Stimulated activated naive CD8-positive, alpha-beta T cell treated with anti-CD3 and anti-CD28 coated beads, Interleukin-15, Interleukin-2, amounts not matched to agents 100 U/mL and 50 U/mL, for 24 hours (primary cell): ENCODE measurements at regions not wholly inside any gene's neighbourhood (a gene's known extent, or its start where the extent isn't known, plus 50 kb on each side); places are given as distances from the start of the nearest gene placed in this dataset.
"Not testable (repeated sequence)": the region's sequence is repeated elsewhere in the genome, so short reads cannot be mapped to it uniquely, and the experiment has no call there.

ENCODE experiments used
- ATAC-seq: fragments of 150-1000 bp; cut with Tn5 transposase; one replicate; pipeline ENCODE4 v1.10.0; 2021
- DNase-seq: peaks from one replicate; pipeline ENCODE4 v3.0.0; 2021

GRCh38 chr13:112145551-112146360 is 78.8 kb downstream of the SOX1 start:
- no peak for DNase-seq
- ATAC-seq, result no peak

DNA sequence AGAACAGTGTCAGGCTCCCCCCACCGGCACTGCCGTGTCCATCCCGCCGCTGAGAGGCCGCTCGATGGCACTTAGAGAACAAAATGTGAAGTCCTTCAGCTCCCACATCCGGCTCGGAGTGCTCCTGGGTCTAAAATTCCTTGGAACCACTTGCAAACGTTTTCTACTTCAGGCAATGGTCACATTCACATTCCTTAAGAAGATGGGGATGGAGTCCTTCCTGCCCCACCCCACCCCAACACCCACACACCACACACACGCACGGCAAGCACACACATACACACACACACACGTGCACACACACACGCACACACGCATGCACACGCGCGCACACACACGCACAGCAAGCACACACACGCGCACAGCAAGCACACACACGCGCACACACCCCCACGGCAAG is 83.4 kb downstream of the SOX1 start:
- ATAC-seq (no peak), DNase-seq (no peak)

GRCh38 chr13:112152846-112153245 is 85.9 kb downstream of the SOX1 start:
- no peak for DNase-seq
- no peak for ATAC-seq

DNA sequence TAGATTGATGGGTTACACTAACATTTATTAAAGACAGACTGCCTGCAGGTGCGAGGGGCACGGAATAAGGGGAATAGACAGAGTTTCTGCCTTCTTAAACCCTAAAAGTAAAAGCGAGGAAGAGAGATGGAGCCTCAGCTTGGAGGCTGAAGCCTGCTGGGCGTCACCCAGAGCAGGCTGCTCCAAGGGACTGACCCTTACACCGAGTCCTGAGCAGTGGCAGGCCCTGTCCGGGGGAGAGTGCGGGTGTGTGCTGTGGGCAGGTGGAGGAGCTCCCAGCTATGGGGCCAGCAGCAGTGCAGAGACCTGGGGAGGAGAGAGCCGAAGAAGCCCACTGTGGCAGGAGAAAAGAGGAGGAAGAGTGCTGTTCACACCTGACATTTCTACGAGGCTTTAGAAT is 86.4 kb downstream of the SOX1 start:
- DNase-seq (no peak), ATAC-seq (no peak)

GRCh38 chr13:112153846-112154245 is 86.9 kb downstream of the SOX1 start:
- no peak for DNase-seq
- no peak for ATAC-seq

- ATAC-seq (no peak), DNase-seq (no peak)
Measured at GRCh38 chr13:112154301-112155060, 87.5 kb downstream of the SOX1 start.

GRCh38 chr13:112158961-112159360 is 92.0 kb downstream of the SOX1 start:
- ATAC-seq (no peak), DNase-seq (no peak)

DNA sequence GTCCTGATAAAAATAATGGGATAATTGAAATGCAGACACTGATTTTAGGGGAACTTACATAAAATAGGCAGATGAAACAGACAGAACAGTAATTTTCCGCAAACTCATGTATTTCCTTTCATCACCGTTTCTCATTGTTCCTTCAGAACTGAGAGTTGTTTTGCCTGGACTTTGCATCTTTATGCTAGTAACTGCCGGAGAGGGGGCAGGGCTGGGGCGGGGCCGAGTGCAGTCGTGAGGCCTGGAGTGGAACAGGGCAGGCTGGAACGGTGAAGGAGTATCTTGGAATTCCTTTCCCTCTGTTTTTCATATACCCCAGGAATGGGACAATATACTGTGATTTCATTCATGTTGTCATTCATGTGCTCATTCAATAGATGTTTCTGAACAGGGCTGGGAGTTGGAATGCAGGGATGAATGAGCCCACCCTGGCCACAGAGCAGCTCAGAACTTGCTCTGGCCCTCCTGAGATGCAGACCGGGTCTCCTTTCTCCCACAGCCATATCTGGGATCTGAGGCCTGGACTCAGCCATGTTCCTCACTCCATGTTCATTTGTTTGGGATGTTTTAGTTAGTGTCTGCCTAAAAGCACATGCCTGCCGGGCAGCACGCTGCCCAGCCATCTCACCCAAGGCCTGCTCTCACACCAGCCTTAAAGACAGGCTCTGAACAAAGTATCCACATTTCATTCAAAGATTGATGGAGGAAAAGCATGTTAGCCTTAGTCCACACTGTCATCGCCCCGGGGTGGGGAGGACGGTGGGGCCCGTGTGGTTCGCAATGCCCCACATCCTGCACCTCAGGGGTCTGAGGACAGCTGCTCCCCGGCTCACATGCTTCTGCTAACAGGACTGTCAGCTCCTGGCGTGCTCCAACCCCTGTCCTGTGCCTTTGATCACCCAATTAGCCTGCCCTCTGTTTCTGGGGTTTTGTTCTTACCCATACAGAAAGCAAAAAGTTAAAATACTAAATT is 92.9 kb downstream of the SOX1 start:
- DNase-seq, result no peak
- ATAC-seq, result no peak

DNA sequence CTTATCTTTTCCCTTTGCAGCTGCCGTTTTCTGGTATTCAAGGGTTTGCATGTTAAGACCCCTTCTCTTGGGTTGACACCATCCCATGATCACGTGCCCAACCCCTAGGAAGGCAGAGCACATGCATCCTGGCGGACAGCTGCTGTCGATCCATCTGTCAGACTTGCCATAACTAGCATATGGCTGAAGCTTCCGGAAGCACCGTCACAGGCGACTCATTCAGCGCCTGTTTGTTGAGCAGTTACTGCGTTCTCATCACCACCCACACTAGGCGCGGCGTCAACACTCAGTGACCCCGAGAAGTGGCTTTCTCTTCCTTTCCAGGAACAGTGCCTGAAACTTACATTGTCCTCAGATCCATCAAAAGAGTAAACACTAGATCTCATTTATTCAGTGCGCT is 93.6 kb downstream of the SOX1 start:
- ATAC-seq (no peak), DNase-seq (no peak)

- DNase-seq (no peak), ATAC-seq (no peak)
Measured at GRCh38 chr13:112161521-112162301, 94.8 kb downstream of the SOX1 start.

- DNase-seq, ATAC-seq: not testable (repeated sequence)
Measured at GRCh38 chr13:112163691-112164660, 97.0 kb downstream of the SOX1 start.

DNA sequence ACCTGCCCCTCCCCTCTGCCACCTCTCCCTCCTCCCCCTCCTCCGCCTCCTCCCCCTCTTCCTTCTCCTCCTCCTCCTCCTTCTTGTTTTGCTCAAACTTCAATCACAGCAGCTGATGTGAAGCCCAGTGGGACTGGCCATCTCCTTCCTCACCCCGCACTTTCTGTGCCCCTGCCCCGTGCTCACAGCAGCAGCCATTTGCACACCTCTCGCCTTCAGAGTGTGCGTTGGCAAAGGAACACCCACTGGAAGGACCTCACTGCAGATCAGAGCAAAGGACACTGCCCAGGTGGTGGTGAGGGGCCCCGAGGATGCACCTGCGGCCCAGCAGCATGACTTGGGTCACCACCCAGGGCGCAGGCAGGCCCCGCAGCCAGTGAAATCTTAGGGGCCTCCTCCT is 98.8 kb downstream of the SOX1 start:
- no peak for DNase-seq

DNA sequence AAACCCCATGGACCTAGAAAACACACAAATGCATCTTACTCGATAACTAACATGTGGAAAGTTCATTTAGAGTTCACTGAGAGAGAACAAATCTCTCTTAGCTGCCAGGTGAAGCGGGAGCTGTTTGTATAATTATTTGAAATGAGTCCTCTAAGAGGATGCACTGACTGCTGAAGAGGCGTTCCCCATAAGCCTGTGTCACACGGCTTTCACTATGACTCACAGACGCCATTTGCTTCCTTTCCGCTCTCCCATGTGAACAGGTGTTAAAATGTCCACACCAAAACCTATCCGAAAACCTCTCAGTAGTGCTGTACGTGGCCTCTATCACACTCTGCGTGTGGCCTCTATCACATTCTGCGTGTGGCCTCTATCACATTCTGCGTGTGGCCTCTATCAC is 101.8 kb downstream of the SOX1 start:
- no peak for DNase-seq

More for the DNA sequence above, 98.8 kb downstream of the SOX1 start:
- no peak for ATAC-seq

DNA sequence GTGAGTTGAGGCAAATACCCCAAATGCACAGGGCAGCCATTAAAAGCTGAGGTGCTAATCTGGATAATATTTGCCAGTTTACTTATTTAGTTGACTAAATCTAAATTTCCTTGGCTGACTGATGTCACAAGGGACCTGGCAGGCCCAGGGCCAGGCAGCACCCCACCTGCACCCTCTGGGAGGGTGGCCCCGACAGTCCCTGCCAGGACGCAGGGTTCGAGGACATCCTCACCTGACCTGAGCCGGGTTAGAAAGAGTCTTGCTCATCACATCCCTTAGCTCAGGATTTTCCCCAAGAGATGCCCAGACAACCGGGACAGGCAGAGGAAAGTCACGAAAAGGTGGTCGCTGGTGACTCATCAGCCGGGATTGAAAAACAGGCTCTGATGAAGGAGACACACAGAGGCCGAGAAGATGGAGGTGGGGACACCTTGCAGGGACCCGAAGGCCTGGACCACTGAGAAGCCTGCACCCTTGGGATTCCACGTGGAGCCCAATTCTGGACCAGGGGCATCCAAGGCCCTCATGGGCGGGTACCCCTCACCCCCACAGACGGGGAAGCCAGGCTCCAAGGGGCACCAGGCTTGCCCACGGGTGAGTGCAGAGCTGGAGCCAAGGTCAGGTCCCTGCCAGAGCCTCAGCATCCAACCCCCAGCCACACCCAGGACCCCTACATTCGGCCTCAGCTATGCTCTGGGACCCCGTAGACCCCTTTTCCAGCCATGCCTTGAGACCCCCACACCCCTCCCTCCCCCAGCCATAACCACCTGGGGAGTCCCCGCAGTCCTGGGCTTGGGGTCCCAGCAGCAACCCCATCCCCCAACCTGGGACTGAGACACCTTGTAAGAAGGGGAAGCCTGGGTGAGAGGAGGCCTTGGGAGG is 103.2 kb downstream of the SOX1 start:
- DNase-seq (no peak), ATAC-seq (no peak)

More for the DNA sequence above, 101.8 kb downstream of the SOX1 start:
- no peak for ATAC-seq

DNA sequence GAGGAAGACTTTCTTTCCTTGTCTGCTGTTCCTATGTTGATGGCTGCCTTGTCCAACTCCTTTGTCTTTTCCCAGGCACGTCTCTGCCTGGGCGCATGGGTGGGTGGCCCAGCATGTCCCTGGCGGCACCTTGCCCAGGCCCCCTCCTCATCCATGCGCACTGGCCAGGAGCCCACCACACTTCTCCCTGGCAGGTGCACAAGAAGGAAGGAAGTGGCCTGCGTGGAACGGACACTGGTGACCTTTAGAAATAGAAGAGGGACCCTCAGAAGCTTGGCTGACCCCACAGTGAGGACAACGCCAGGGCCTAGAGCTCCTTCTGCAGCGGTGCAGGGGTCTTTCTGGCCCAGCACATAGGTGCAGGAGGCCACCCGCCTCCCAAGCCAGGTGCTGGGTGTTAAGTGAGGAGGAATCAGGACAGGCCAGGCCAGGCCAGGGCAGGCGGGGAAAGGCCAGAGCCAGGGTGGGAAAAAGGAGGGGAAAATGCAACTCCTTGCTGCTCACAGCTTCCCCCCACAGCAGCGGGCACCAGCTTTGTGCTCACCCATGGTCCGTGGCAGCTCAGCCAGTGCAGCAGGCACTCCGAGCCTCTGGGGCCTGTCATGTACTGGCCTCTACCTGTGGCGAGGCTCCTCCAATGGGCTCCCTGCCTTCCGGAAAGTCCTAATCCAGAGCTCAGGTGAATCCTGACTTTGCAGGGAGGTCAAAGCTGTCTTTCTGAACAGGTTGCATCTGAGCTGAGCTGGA is 104.0 kb downstream of the SOX1 start:
- DNase-seq (no peak), ATAC-seq (no peak)

- ATAC-seq (no peak), DNase-seq (no peak)
Measured at GRCh38 chr13:112171570-112171965, 104.6 kb downstream of the SOX1 start.

- no peak for ATAC-seq
Measured at GRCh38 chr13:112172017-112172416, 105.1 kb downstream of the SOX1 start.

GRCh38 chr13:112172641-112173251 is 105.8 kb downstream of the SOX1 start:
- ATAC-seq, result no peak
- DNase-seq, result no peak

More at GRCh38 chr13:112172017-112172416, 105.1 kb downstream of the SOX1 start:
- no peak for DNase-seq
